Esophagus (tissue), 2 donors: ENCODE measurements at regions not wholly inside any gene's neighbourhood (a gene's known extent, or its start where the extent isn't known, plus 50 kb on each side); places are given as distances from the start of the nearest gene placed in this dataset.
A peak's percentile ranks its signal among the peaks of the same experiment; 100 is the strongest.

Source experiments
- H3K27ac ChIP-seq, 2 donors: one replicate each; pipeline ENCODE4 v1.5.1; 2013; ENCODE audit warnings: low read depth in 2 of 2, mild to moderate bottlenecking in 2 of 2, inconsistent platforms in 1 of 2, low read length in 1 of 2, moderate library complexity in 1 of 2
- H3K27me3 ChIP-seq, 2 donors: one replicate each; pipeline ENCODE4 v1.6.1; 2013; ENCODE audit warnings: low read length in 2 of 2, control low read depth in 1 of 2, mild to moderate bottlenecking in 1 of 2; ENCODE audit not compliant: insufficient read depth in 2 of 2, control insufficient read depth in 1 of 2
- H3K36me3 ChIP-seq, 2 donors: one replicate each; pipeline ENCODE4 v1.6.1; 2013; ENCODE audit warnings: low read length in 1 of 2; ENCODE audit not compliant: control insufficient read depth in 2 of 2, insufficient read depth in 2 of 2
- H3K4me1 ChIP-seq, 2 donors: one replicate each; pipeline ENCODE4 v1.6.1; 2013; ENCODE audit warnings: low read length in 1 of 2; ENCODE audit not compliant: control insufficient read depth in 2 of 2, insufficient read depth in 2 of 2
- H3K4me3 ChIP-seq, 2 donors: one replicate each; pipeline ENCODE4 v1.5.1; 2013; ENCODE audit warnings: low read length in 2 of 2, mild to moderate bottlenecking in 2 of 2, low read depth in 1 of 2, moderate library complexity in 1 of 2
- H3K9me3 ChIP-seq, 2 donors: one replicate each; pipeline ENCODE4 v1.6.1; 2013; ENCODE audit warnings: mild to moderate bottlenecking in 2 of 2, low read depth in 1 of 2, low read length in 1 of 2, moderate library complexity in 1 of 2; ENCODE audit not compliant: control insufficient read depth in 2 of 2, insufficient read depth in 1 of 2
- WGBS, 2 donors: extraction: QIAGEN DNeasy Blood & Tissue Kit; methylation state at CpG; one replicate each; pipeline ENCODE4 v1.1.7; 2013; 5-methylcytosine and 5-hydroxymethylcytosine counted together
- donor health status: healthy with polysubstance abuse.
- donor health status: Bipolar disorder and iron deficiency.

DNA sequence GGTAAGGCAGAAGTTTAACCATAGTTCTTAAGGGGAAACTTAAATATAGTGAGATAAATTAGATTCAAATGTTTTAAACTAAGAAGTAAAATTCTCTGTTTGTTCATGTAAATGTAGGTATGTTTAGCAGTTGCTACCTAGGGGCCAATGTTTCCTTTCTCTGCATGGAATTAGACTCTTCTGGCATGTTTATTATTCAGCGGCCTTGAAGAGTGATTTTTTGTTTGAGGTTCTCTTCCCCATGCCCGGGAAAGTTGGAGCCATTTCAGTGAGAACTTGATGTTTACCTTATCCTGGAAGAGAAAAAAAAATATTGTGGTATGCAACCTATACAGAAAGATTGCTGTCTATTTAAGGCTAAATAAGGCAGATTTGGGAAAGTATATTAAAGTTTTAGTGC lies 492.9 kb downstream of the KLF5 start:
- H3K36me3 ChIP-seq, result no peaks in the 10 kb centered on the region
- no peak overlapping the region for H3K4me3 ChIP-seq
- H3K27ac ChIP-seq, result no peak overlapping the region
- H3K9me3 ChIP-seq, result no peaks in the 10 kb centered on the region
- 58 to 80% methylated on average over 2 of the region's 2 CpGs for WGBS, 2 donors
- no peaks in the 10 kb centered on the region for H3K4me1 ChIP-seq
- no peaks in the 10 kb centered on the region for H3K27me3 ChIP-seq

DNA sequence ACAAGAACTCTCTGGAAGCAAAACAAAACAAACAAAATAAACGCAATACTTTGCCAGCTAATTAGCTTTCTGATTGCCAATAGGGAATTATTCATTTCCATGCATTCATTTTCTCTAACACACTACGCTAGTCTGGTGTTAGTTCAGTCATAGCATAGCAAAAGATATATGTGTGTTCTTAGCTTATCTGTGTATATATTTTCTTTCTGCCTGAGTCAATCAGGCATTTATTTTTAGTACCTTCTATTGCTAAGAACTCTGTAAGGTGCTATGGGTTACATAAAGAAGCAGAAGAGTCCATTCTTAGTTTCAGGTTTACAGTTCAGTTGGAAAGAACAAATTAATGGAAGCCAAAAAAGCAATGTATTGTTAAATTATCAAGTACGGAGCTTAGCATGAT lies 490.9 kb downstream of the KLF5 start:
- Histone ChIP-seq H3K4me3 (no peak overlapping the region), H3K36me3 (no peaks in the 10 kb centered on the region), H3K27ac (no peak overlapping the region), H3K9me3 (no peaks in the 10 kb centered on the region), H3K4me1 (no peaks in the 10 kb centered on the region), H3K27me3 (no peaks in the 10 kb centered on the region)
- WGBS, 2 donors, result 56 to 68% methylated on average over 3 of the region's 3 CpGs

DNA sequence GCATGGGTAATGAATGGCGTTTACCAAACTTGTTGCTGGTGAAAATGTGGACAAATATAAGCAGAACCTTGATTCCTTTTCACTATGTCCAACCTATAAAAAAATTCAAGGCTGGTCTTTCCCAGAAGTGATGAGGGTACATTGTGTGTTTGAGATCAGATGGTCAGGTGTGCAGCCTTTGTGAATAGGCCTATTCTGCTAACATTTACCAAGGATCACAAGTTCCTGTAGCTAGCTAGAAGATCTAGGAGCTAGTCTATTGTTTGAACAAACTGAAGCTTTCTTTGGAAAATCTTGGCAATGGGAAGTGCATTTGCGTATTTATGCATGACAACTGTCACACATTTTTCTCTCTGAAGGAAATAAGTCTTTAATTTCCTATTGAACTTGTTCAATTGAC lies 489.6 kb downstream of the KLF5 start:
- no peaks in the 10 kb centered on the region for H3K9me3 ChIP-seq
- H3K27ac ChIP-seq, result no peak overlapping the region
- no peaks in the 10 kb centered on the region for H3K36me3 ChIP-seq
- H3K27me3 ChIP-seq, result no peaks in the 10 kb centered on the region
- H3K4me1 ChIP-seq, result no peaks in the 10 kb centered on the region
- 72 to 75% methylated on average over 2 of the region's 2 CpGs for WGBS, 2 donors
- H3K4me3 ChIP-seq, result no peak overlapping the region

DNA sequence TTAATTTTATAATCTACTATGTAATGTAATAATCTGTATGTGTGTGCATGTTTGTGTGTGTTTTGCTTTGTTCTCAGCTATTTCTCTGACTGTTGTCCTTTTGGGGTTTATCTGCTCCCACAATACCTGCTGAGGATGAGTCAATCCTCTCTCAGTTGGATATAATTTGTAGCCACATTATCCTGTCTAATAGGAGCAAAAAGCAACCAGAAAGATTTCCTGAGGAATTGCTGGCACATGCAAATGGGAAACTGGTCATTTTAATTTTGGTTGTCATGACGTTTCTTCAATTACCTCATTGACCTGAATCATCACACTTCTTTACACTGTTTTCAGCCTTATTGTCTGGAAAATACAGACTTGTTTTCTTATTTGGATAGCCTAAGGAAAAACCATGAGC lies 488.4 kb downstream of the KLF5 start:
- H3K36me3 ChIP-seq, result no peaks in the 10 kb centered on the region
- H3K9me3 ChIP-seq, result no peaks in the 10 kb centered on the region
- no peak overlapping the region for H3K27ac ChIP-seq
- H3K27me3 ChIP-seq, result no peaks in the 10 kb centered on the region
- 47 to 56% methylated on average over 1 of the region's 1 CpG for WGBS, 2 donors
- no peak overlapping the region for H3K4me3 ChIP-seq
- H3K4me1 ChIP-seq, result no peaks in the 10 kb centered on the region

DNA sequence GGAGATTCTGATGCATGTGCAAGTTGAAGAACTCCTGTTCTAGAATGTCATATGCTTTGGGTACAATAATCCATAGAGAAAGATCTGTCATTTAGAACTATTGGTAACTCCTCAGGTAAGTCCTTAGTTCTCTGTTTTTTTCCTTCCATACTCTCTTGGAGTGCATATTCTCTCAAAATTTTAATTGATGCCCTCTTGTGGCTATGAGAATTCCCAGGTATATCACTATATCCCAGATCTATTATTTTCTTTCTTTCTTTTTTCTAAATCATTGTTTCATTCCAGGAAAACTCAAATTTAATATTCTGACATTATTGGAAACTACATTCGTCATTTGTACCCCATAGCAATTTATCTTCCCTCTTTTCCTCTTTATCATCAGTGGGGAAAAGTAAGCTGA lies 485.4 kb downstream of the KLF5 start:
- H3K4me1 ChIP-seq, result no peaks in the 10 kb centered on the region
- 87 to 92% methylated on average over 1 of the region's 1 CpG for WGBS, 2 donors
- H3K4me3 ChIP-seq, result no peak overlapping the region
- H3K9me3 ChIP-seq, result no peaks in the 10 kb centered on the region
- no peak overlapping the region for H3K27ac ChIP-seq
- H3K36me3 ChIP-seq, result no peaks in the 10 kb centered on the region
- H3K27me3 ChIP-seq, result no peaks in the 10 kb centered on the region

DNA sequence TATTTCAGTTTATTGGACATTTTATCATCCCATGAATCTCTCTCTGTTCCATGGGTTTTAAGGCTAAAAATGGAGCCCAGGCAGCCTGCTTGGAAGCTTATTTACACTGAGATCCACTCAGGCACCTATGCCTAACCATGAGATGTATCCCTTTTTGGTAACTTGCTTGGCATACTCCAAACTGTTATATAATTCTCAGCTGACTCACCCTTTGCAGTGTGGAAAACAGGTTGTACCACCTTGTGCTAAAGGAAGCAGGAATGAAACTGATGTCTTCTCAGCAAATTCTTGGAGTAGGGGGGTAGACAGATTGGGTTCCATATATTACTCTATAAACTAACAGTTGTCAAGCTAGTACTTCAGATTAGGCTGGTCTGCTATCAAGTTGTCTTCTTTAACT lies 483.6 kb downstream of the KLF5 start:
- Histone ChIP-seq H3K9me3 (no peaks in the 10 kb centered on the region), H3K4me3 (no peak overlapping the region), H3K27me3 (no peaks in the 10 kb centered on the region), H3K36me3 (no peaks in the 10 kb centered on the region), H3K27ac (peak overlapping the region in 1 of 2 donors; percentile 16), H3K4me1 (no peaks in the 10 kb centered on the region)

DNA sequence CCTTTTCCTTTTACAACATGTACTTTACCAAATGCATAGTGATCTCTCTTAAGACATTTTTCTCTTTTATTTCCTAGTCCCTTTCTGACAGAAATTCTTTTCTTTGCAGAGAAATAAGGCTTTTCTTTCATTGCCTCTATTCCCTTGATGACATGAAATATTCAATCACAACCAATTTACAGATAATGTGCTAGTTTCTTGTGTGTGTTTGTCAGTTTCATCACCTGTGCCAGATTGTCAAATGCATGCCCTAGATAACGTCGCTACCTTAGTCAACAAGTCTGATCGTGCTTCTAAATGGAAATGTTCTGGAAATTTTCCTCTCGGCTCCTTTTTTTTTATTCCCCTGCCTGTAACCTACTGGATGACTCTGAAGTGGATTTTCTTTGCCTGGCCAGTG lies 478.1 kb downstream of the KLF5 start:
- Histone ChIP-seq H3K4me3 (no peak overlapping the region), H3K27ac (peak overlapping the region; percentile 65 to 81), H3K27me3 (no peaks in the 10 kb centered on the region), H3K9me3 (no peaks in the 10 kb centered on the region), H3K4me1 (peaks cover 0 to 2% of the 10 kb centered on the region in 2 donors), H3K36me3 (no peaks in the 10 kb centered on the region)
- WGBS, 2 donors, result 40 to 45% methylated on average over 4 of the region's 4 CpGs

DNA sequence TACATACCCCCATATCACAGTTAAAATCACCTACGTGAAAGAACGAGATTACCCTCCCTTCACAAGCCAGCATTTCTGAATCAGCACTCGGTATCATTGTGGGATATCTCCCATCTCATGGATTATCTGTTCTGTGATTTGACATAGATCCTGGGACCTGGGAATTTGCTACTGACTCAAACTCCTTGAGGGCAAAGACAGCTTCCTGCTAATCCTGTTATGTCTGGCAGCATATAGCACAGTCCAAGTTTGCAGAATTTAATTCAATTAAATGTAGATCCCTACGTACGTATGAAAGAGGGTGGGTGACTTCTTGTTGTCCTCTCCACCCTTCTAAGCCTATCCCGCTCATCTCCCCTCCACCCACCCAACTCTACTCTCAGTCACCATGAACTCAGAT lies 476.5 kb downstream of the KLF5 start:
- Histone ChIP-seq H3K27ac (peak overlapping the region; percentile 10 to 54), H3K4me3 (no peak overlapping the region), H3K9me3 (no peaks in the 10 kb centered on the region), H3K27me3 (no peaks in the 10 kb centered on the region), H3K36me3 (no peaks in the 10 kb centered on the region), H3K4me1 (peaks cover 0 to 2% of the 10 kb centered on the region in 2 donors)
- 53 to 81% methylated on average over 6 of the region's 6 CpGs for WGBS, 2 donors

DNA sequence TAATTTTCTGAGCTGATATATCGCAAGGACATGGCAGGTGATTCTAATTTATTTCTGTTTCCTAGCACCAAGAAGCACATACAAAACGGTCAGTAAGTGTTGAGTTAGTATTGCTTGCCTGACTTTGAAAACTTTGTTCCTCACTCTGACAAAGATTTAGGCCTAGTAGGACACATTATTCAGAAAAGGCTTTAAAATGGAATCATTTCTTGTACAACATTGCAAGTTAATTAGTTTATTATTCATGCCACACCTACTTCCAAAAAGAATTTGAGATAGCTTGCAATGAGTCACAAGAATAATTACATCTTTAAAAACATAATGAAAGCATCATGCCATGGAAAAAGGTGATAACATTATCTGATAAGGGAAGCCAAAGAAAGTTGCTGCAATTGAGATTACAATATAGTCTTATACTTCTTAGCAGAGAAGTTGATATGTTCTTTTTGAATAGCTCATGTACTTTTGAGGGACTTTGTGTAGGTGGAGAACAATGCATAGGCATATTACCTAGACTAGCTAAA lies 474.2 kb downstream of the KLF5 start:
- no peaks in the 10 kb centered on the region for H3K36me3 ChIP-seq
- H3K4me3 ChIP-seq, result no peak overlapping the region
- no peaks in the 10 kb centered on the region for H3K27me3 ChIP-seq
- no peaks in the 10 kb centered on the region for H3K9me3 ChIP-seq
- peaks cover 0 to 2% of the 10 kb centered on the region in 2 donors for H3K4me1 ChIP-seq
- WGBS, 2 donors, result 75 to 86% methylated on average over 2 of the region's 2 CpGs
- no peak overlapping the region for H3K27ac ChIP-seq

DNA sequence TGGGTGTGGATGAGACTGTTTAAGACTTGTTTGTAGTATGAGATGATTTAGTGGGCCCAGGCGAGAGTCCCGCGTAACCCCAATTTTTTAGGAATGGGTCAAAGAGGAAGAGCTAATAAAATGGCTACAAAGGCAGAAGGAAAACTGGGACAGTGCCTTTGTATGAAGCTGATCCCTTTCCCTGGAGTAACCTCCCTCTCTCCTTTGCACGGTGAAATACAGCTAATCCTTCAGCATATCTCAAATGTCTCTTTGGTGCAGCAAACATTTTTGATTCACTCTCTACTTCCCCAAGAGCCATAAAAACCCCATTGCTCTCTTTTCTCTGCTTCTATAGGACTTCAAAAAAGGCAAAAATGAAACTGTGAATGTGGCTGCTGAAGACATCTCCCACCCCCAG lies 473.8 kb downstream of the KLF5 start:
- WGBS, 2 donors, result 91 to 93% methylated on average over 4 of the region's 4 CpGs
- Histone ChIP-seq H3K4me1 (peaks cover 0 to 2% of the 10 kb centered on the region in 2 donors), H3K4me3 (no peak overlapping the region), H3K36me3 (no peaks in the 10 kb centered on the region), H3K9me3 (no peaks in the 10 kb centered on the region), H3K27ac (peak overlapping the region in 1 of 2 donors; percentile 18), H3K27me3 (no peaks in the 10 kb centered on the region)
